ENCODE measurements at regions not wholly inside any gene's neighbourhood (a gene's known extent, or its start where the extent isn't known, plus 50 kb on each side); places are given as distances from the start of the nearest gene placed in this dataset.

DNA sequence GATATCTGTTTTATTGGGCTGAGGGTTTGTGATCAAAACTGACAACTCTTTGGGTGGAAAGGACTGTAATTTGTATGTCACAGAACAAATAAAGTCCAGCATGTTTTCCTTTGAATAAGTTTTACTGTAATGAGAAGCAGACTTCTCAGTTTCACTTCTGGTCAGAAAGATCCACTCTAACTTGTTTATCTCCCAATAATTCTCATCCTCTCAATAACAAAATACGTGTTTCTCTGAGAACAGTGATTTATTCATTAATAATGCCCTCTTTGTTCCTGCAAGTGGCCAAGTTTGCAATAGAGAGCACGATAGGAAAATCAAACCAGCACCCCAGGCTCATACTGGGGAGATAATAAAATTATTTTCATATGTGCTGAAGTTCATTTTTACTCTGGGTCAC is 190.6 kb downstream of the CNTN3 start:
- Histone ChIP-seq H3K9me3 (ENCODE audit: control insufficient read depth, insufficient read depth, low read depth, low read length) (no peaks in the 10 kb centered on the region), H3K9ac (ENCODE audit: low read length) (no peak overlapping the region), H3K4me1 (ENCODE audit: control insufficient read depth, insufficient read depth, low read length) (no peaks in the 10 kb centered on the region), H3K27me3 (ENCODE audit: control insufficient read depth, insufficient read depth, low read length) (no peaks in the 10 kb centered on the region), H3K4me3 (ENCODE audit: low read depth, low read length) (no peak overlapping the region), H3K36me3 (ENCODE audit: control insufficient read depth, insufficient read depth, low read length) (no peaks in the 10 kb centered on the region), H3K27ac (ENCODE audit: low read depth, low read length) (no peak overlapping the region)

DNA sequence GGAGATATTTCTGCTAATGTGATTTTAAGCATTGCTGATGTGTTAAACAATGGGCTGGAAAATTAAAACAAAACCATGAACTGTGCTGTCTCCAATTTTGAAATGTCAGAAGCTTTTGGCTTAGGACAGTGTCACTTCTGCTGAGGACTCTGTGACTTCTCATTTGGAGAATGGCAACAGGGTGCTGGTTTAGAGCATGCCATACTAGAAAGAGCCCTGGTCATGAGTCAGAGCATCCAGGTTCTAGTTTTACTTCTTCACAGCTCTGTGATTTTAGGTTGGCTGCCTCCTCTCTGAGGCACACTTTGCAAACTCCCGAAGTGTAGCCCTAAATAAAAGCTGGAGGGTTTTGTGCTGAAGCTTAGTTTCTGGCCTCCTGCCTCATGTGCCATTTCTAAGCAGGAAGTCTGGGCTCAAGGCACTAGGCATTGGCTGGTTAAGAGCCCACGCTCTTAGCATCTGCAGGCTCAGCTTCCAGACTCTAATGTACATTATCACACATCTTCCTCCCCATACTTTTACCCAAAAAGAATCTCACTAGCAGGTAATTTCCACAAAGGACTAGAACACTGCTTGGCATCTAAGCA is 193.8 kb downstream of the CNTN3 start:
- Histone ChIP-seq H3K36me3 (ENCODE audit: control insufficient read depth, insufficient read depth, low read length) (no peaks in the 10 kb centered on the region), H3K27ac (ENCODE audit: low read depth, low read length) (no peak overlapping the region), H3K9ac (ENCODE audit: low read length) (no peak overlapping the region), H3K27me3 (ENCODE audit: control insufficient read depth, insufficient read depth, low read length) (no peaks in the 10 kb centered on the region), H3K9me3 (ENCODE audit: control insufficient read depth, insufficient read depth, low read depth, low read length) (no peaks in the 10 kb centered on the region), H3K4me1 (ENCODE audit: control insufficient read depth, insufficient read depth, low read length) (no peaks in the 10 kb centered on the region), H3K4me3 (ENCODE audit: low read depth, low read length) (no peak overlapping the region)

DNA sequence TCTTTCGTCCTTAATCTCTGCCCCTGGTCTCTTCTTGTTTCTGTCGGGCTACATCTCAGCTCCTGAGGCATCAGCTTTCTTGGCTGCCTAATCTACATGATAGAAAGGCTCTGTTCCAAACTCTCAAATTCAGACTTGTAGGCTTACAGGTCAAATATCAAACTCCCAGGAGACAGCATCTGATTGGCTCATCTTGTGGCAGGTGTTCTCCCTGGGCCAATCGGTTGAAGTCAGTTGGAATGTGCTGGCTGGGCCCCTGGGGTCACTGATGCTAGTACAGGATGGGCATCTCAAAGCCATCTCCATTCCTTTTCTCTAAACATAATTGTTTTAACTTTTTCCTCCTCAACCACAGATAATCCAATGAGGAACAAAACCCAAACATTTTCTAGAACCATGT is 198.7 kb downstream of the CNTN3 start:
- Histone ChIP-seq H3K4me3 (ENCODE audit: low read depth, low read length) (no peak overlapping the region), H3K9ac (ENCODE audit: low read length) (no peak overlapping the region), H3K27me3 (ENCODE audit: control insufficient read depth, insufficient read depth, low read length) (no peaks in the 10 kb centered on the region), H3K4me1 (ENCODE audit: control insufficient read depth, insufficient read depth, low read length) (no peaks in the 10 kb centered on the region; the same call in 1 of the 2 replicates), H3K36me3 (ENCODE audit: control insufficient read depth, insufficient read depth, low read length) (no peaks in the 10 kb centered on the region), H3K9me3 (ENCODE audit: control insufficient read depth, insufficient read depth, low read depth, low read length) (no peaks in the 10 kb centered on the region), H3K27ac (ENCODE audit: low read depth, low read length) (no peak overlapping the region)

DNA sequence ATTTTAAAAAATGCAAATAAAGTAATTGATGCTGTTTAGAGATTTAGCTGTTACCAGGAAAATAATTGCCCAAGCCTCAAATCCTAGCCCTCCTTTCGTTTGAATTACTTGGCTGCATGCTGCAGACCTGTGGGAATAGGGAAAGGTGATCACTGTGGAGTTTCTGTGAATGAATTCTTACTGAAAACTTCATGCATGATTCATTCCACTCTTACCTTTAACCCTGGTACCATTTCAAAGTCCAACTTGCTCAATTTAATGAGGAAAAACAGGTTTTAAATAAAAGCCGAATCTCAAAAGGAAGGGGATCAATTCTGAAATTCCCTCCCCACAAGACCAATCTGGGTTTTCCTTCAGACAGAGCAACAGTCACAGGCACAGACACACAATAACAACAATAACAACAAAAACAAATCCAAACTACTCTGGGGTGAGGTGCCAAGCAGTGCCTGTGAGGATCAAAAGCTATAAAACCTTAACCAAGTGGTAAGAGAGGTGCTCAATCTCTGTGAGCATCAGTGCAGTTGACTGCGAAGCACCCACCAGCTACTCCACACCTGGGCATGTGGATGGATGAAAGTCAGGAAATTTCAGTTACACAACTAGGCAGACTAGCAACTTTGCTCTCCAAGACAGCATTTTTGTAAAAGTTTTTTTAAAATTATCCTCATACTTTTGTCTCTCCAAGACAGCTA is 200.8 kb downstream of the CNTN3 start:
- Histone ChIP-seq H3K9ac (ENCODE audit: low read length) (no peak overlapping the region), H3K27me3 (ENCODE audit: control insufficient read depth, insufficient read depth, low read length) (no peaks in the 10 kb centered on the region), H3K27ac (ENCODE audit: low read depth, low read length) (no peak overlapping the region), H3K4me1 (ENCODE audit: control insufficient read depth, insufficient read depth, low read length) (no peaks in the 10 kb centered on the region; the same call in 1 of the 2 replicates), H3K36me3 (ENCODE audit: control insufficient read depth, insufficient read depth, low read length) (no peaks in the 10 kb centered on the region), H3K4me3 (ENCODE audit: low read depth, low read length) (no peak overlapping the region), H3K9me3 (ENCODE audit: control insufficient read depth, insufficient read depth, low read depth, low read length) (no peaks in the 10 kb centered on the region)

DNA sequence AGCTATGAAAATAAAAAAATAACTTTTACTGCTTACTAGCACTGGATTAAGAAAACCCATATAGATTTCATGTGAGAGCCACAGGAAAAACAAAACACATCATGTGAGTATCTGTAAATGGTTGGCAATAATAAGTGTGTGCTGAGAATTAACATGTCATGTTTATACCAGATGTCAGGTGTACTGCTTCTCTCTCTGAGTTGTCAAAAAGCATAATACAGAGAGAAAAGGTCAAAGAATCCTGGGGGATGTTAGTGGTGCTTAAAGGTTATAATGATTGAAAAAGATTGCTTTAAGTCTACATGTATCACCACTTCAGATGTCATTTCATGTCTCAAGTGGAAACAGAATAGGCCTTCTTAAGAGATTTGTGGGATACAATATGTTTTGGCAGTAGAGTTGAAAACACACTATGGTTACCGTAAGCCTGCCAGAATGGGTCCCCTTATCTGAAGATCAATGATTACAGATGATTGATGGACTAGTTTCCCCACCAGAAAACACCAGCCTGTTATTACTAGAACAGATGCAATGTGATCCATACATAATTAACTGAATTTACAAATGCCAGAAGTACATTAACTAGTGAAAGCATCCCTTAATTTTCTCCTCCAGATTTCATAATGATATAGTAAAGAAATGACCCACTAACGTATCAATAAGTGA is 204.1 kb downstream of the CNTN3 start:
- no peak overlapping the region for H3K27ac ChIP-seq (ENCODE audit: low read depth, low read length)
- H3K4me1 ChIP-seq (ENCODE audit: control insufficient read depth, insufficient read depth, low read length) = no peaks in the 10 kb centered on the region; the same call in 1 of the 2 replicates
- H3K36me3 ChIP-seq (ENCODE audit: control insufficient read depth, insufficient read depth, low read length) = no peaks in the 10 kb centered on the region
- no peak overlapping the region for H3K9ac ChIP-seq (ENCODE audit: low read length)
- H3K27me3 ChIP-seq (ENCODE audit: control insufficient read depth, insufficient read depth, low read length) = no peaks in the 10 kb centered on the region
- H3K4me3 ChIP-seq (ENCODE audit: low read depth, low read length) = no peak overlapping the region
- H3K9me3 ChIP-seq (ENCODE audit: control insufficient read depth, insufficient read depth, low read depth, low read length) = no peaks in the 10 kb centered on the region

DNA sequence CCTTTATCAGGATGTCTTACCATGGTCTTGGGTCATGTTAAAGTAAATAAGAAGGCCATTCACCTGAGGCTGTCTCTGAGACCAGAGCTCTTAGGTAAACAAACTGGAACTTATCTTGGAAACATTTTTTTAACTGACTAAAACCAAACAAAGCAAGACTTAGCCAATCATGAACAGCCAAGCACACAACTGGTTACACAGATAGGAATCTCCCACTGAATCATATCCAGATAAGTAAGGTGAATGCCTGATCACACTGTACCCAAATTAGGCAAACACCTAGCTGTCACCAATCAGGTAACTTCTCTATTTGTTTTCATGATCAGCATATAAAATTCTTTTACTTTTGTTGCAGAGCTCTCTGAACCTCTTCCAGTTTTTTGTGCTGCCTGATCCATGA is 205.4 kb downstream of the CNTN3 start:
- Histone ChIP-seq H3K27me3 (ENCODE audit: control insufficient read depth, insufficient read depth, low read length) (no peaks in the 10 kb centered on the region), H3K9ac (ENCODE audit: low read length) (no peak overlapping the region), H3K4me3 (ENCODE audit: low read depth, low read length) (no peak overlapping the region), H3K9me3 (ENCODE audit: control insufficient read depth, insufficient read depth, low read depth, low read length) (no peaks in the 10 kb centered on the region), H3K36me3 (ENCODE audit: control insufficient read depth, insufficient read depth, low read length) (no peaks in the 10 kb centered on the region), H3K4me1 (ENCODE audit: control insufficient read depth, insufficient read depth, low read length) (no peaks in the 10 kb centered on the region; the same call in 1 of the 2 replicates), H3K27ac (ENCODE audit: low read depth, low read length) (no peak overlapping the region)

DNA sequence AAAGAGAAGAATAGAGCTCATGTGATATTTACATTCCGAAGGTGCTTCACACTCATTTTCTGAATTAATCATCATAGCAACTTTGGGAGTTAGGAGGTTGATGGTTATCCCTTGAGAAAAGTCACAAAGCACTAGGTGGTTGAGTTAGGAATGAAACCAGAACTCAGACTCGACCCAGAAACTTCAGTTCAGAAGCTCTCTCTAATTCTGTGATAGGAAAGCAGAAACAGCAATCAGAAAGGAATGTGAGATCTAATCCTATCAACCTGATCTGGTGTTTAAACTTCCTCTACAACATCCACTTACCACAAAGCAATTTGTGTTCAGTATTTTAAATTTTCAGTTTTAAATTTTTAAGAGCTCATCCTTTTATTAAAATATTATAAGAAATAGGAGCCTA is 211.2 kb downstream of the CNTN3 start:
- Histone ChIP-seq H3K9me3 (ENCODE audit: control insufficient read depth, insufficient read depth, low read depth, low read length) (no peaks in the 10 kb centered on the region), H3K27me3 (ENCODE audit: control insufficient read depth, insufficient read depth, low read length) (no peaks in the 10 kb centered on the region), H3K4me3 (ENCODE audit: low read depth, low read length) (no peak overlapping the region), H3K4me1 (ENCODE audit: control insufficient read depth, insufficient read depth, low read length) (peaks cover 12% of the 10 kb centered on the region; the same call in 1 of the 2 replicates), H3K36me3 (ENCODE audit: control insufficient read depth, insufficient read depth, low read length) (no peaks in the 10 kb centered on the region), H3K27ac (ENCODE audit: low read depth, low read length) (no peak overlapping the region), H3K9ac (ENCODE audit: low read length) (no peak overlapping the region)

DNA sequence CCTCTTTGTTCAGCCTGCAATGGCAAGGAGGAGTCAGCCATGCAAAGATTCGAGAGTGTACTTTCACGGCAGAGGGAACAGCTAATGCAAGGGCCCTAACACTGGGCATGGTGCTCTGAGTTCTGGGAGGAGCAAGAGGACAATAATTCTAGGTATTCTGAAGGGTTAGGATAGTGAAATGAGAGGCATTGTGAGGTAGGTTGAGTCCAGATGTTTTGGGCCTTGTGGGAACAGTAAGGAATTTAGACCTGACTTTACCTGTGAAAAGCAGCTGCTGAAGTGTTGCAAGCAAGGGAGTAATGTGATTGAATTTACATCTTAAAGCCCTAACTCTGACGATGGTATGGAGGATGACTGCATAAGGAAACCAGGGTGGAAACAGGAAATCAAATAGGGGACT is 211.6 kb downstream of the CNTN3 start:
- Histone ChIP-seq H3K9me3 (ENCODE audit: control insufficient read depth, insufficient read depth, low read depth, low read length) (no peaks in the 10 kb centered on the region), H3K4me1 (ENCODE audit: control insufficient read depth, insufficient read depth, low read length) (peaks cover 12% of the 10 kb centered on the region; the same call in 1 of the 2 replicates), H3K36me3 (ENCODE audit: control insufficient read depth, insufficient read depth, low read length) (no peaks in the 10 kb centered on the region), H3K4me3 (ENCODE audit: low read depth, low read length) (no peak overlapping the region), H3K9ac (ENCODE audit: low read length) (no peak overlapping the region), H3K27me3 (ENCODE audit: control insufficient read depth, insufficient read depth, low read length) (no peaks in the 10 kb centered on the region), H3K27ac (ENCODE audit: low read depth, low read length) (no peak overlapping the region)

DNA sequence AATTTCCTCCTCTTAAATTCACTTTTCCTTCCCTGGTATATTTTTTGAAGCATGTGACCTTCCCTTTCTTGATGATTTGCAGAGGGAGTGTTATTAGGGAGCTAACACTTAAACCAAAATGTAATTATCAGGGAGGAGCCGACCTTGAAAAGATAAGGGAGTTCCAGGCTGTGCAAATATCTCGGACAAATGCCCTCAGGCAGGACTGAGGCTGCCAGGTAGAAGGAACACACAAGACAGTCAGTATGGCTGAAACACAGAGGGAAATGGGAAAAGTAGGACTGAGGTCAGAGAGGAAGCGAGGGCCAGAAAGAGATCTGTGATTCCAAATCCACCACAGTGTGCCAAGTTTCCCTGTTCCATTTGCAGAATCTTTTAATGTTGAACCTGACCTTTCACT is 221.0 kb downstream of the CNTN3 start:
- Histone ChIP-seq H3K9me3 (ENCODE audit: control insufficient read depth, insufficient read depth, low read depth, low read length) (peaks cover 11% of the 10 kb centered on the region; the same call in 1 of the 2 replicates), H3K27ac (ENCODE audit: low read depth, low read length) (no peak overlapping the region), H3K36me3 (ENCODE audit: control insufficient read depth, insufficient read depth, low read length) (no peaks in the 10 kb centered on the region), H3K4me3 (ENCODE audit: low read depth, low read length) (no peak overlapping the region), H3K9ac (ENCODE audit: low read length) (no peak overlapping the region), H3K4me1 (ENCODE audit: control insufficient read depth, insufficient read depth, low read length) (no peaks in the 10 kb centered on the region), H3K27me3 (ENCODE audit: control insufficient read depth, insufficient read depth, low read length) (no peaks in the 10 kb centered on the region)

DNA sequence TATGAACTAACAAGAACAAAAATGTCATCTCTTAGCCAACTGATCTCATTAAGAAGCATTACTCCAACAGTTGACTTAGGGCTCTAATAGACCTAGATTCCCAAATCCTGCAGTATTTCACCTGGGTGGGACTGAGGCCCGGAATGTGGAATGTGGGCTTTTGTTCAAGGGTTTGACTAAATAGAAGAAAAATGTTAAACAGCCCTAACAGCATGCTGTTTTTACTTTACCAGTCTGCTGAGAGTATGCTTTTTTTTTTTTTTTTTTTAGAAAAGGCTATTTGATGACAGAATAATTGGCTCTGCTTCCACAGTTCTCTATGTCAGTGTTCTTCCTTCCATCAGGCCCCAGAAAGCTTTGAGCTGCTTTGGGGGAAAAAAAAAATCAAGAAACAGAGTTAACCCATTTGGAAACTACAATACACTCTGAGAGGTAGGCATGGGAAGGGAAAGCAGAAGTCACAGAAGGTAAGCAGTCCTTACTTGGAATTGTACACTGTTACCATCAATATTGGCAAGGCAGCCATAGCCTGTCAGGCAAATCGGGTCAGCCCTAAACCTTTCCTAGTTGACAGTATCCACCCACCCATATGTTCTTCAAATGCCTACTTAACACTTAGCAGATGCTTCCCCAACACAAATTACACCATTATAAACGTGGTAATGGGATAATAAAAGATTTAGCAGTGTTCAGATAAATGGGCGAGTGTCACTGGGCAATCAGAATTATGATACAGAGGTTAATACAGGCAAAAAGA is 224.2 kb downstream of the CNTN3 start:
- Histone ChIP-seq H3K9me3 (ENCODE audit: control insufficient read depth, insufficient read depth, low read depth, low read length) (no peaks in the 10 kb centered on the region), H3K27me3 (ENCODE audit: control insufficient read depth, insufficient read depth, low read length) (no peaks in the 10 kb centered on the region), H3K4me3 (ENCODE audit: low read depth, low read length) (no peak overlapping the region), H3K4me1 (ENCODE audit: control insufficient read depth, insufficient read depth, low read length) (no peaks in the 10 kb centered on the region), H3K36me3 (ENCODE audit: control insufficient read depth, insufficient read depth, low read length) (no peaks in the 10 kb centered on the region), H3K9ac (ENCODE audit: low read length) (no peak overlapping the region), H3K27ac (ENCODE audit: low read depth, low read length) (no peak overlapping the region)

Data from HUES6 (cell line).